SK-N-SH (cell line): ENCODE measurements at regions not wholly inside any gene's neighbourhood (a gene's known extent, or its start where the extent isn't known, plus 50 kb on each side); places are given as distances from the start of the nearest gene placed in this dataset.

Experiments
- CTCF ChIA-PET: fragments of 300-600, 350-600 bp; formaldehyde crosslinking; extraction: SDS; loops from one replicate; lab custom pipeline; 2021; lab: Yijun Ruan, JAX
- POLR2A ChIA-PET: fragments of 350-600 bp; sonication (Branson Sonifier 250); formaldehyde crosslinking; extraction: SDS; loops from one replicate; lab custom pipeline; 2020; ENCODE audit warnings: antibody characterized with exemption, inconsistent platforms; lab: Yijun Ruan, JAX
- DNase-seq: peaks from one replicate; pipeline ENCODE4 v3.0.0; 2012
- H2AFZ ChIP-seq: fragments of 200-600 bp; sonication (generic); 2 replicates; pipeline ENCODE4 v1.8.1; 2016; ENCODE audit warnings: antibody characterized with exemption, mild to moderate bottlenecking, low read depth
- H3F3A ChIP-seq: fragments of 200-600 bp; sonication (generic); replicated peaks from 2 replicates; pipeline ENCODE3; 2016; ENCODE audit warnings: antibody characterized with exemption, mild to moderate bottlenecking; ENCODE audit not compliant: insufficient read depth
- H3K27ac ChIP-seq, 2 experiments: fragments of 200-500 bp in 1 of 2; fragments of 200-600 bp in 1 of 2; sonication (Bioruptor generic) in 1 of 2; sonication (generic), shearing (Covaris generic) in 1 of 2; 2 replicates each; pipeline versions ENCODE4 v1.5.1 to v1.6.1; 2014 to 2016; ENCODE audit warnings: low read depth in 2 of 2, inconsistent platforms in 1 of 2, low read length in 1 of 2, mild to moderate bottlenecking in 1 of 2, mixed read lengths in 1 of 2
- H3K27me3 ChIP-seq: fragments of 200-600 bp; sonication (generic), shearing (Covaris generic); 2 replicates; pipeline ENCODE4 v1.6.1; 2016; ENCODE audit warnings: mixed run types; ENCODE audit not compliant: insufficient read depth
- H3K36me3 ChIP-seq, 2 experiments: fragments of 200-500 bp in 1 of 2; fragments of 200-600 bp in 1 of 2; sonication (Bioruptor generic) in 1 of 2; sonication (generic) in 1 of 2; replicated peaks in 1 of 2; 2 replicates each; pipeline versions ENCODE3 to v1.5.1; 2014 to 2016; ENCODE audit warnings: low read length in 1 of 2, mild to moderate bottlenecking in 1 of 2; ENCODE audit not compliant: insufficient read depth in 2 of 2, control insufficient read depth in 1 of 2
- H3K4me1 ChIP-seq, 2 experiments: fragments of 200-500 bp in 1 of 2; fragments of 200-600 bp in 1 of 2; sonication (Bioruptor generic) in 1 of 2; sonication (generic), shearing (Covaris generic) in 1 of 2; 2 replicates each; pipeline versions ENCODE4 v1.5.1 to v1.6.1; 2014 to 2016; ENCODE audit warnings: low read depth in 1 of 2, low read length in 1 of 2, mixed run types in 1 of 2; ENCODE audit not compliant: insufficient read depth in 2 of 2, control insufficient read depth in 1 of 2
- H3K4me2 ChIP-seq: fragments of 200-600 bp; sonication (generic), shearing (Covaris generic); 2 replicates; pipeline ENCODE4 v1.6.1; 2017; ENCODE audit warnings: mixed run types
- H3K4me3 ChIP-seq, 2 experiments: fragments of 200-500 bp in 1 of 2; fragments of 200-600 bp in 1 of 2; sonication (Bioruptor generic) in 1 of 2; sonication (generic), shearing (Covaris generic) in 1 of 2; 2 replicates each; pipeline versions ENCODE4 v1.5.1 to v1.8.1; 2014 to 2016; ENCODE audit warnings: low read depth in 2 of 2, inconsistent platforms in 1 of 2, low read length in 1 of 2, mild to moderate bottlenecking in 1 of 2, mixed read lengths in 1 of 2, moderate library complexity in 1 of 2
- H3K79me2 ChIP-seq: fragments of 200-600 bp; sonication (generic); 2 replicates; pipeline ENCODE4 v1.8.1; 2017; ENCODE audit warnings: mild to moderate bottlenecking; ENCODE audit not compliant: insufficient read depth
- H3K9ac ChIP-seq: fragments of 200-600 bp; sonication (generic); 2 replicates; pipeline ENCODE4 v1.6.1; 2017; ENCODE audit warnings: mixed run types
- H3K9me2 ChIP-seq: fragments of 200-600 bp; sonication (generic); 2 replicates; pipeline ENCODE4 v1.6.1; 2017; ENCODE audit warnings: mixed run types
- H3K9me3 ChIP-seq: fragments of 200-600 bp; sonication (generic); 2 replicates; pipeline ENCODE4 v1.6.1; 2017; ENCODE audit warnings: mixed run types, mild to moderate bottlenecking, moderate library complexity
- H4K20me1 ChIP-seq: fragments of 200-600 bp; sonication (generic); 2 replicates; pipeline ENCODE4 v1.6.1; 2017; ENCODE audit warnings: mild to moderate bottlenecking, mixed run types; ENCODE audit not compliant: insufficient read depth
- ELF1 ChIP-seq: IDR thresholded peaks from 2 replicates; pipeline ENCODE4 v1.4.0; 2012
- EP300 ChIP-seq, 2 experiments: IDR thresholded peaks; 2 replicates each; pipeline versions ENCODE4 v1.4.0 to v1.6.1; 2012; ENCODE audit warnings: borderline replicate concordance in 1 of 2, low read depth in 1 of 2, low read length in 1 of 2
- EZH2phosphoT487 ChIP-seq: fragments of 200-600 bp; sonication (generic); IDR thresholded peaks from 2 replicates; pipeline ENCODE4 v1.6.1; 2017; ENCODE audit warnings: low read depth, mixed run types, mild to moderate bottlenecking, antibody characterized with exemption, moderate library complexity, borderline replicate concordance
- FOXM1 ChIP-seq: IDR thresholded peaks from 2 replicates; pipeline ENCODE4 v1.4.0; 2012; ENCODE audit warnings: low read depth, mild to moderate bottlenecking
- GABPA ChIP-seq: IDR thresholded peaks from 2 replicates; pipeline ENCODE4 v1.4.0; 2012; ENCODE audit warnings: low read depth, mild to moderate bottlenecking
- JUND ChIP-seq: IDR thresholded peaks from 2 replicates; pipeline ENCODE4 v1.4.0; 2012
- MAX ChIP-seq: IDR thresholded peaks from 2 replicates; pipeline ENCODE4 v1.4.0; 2012; ENCODE audit warnings: low read depth
- MEF2A ChIP-seq: IDR thresholded peaks from 2 replicates; pipeline ENCODE4 v1.4.0; 2012; ENCODE audit warnings: low read depth, borderline replicate concordance
- MXI1 ChIP-seq: IDR thresholded peaks from 2 replicates; pipeline ENCODE4 v1.6.1; 2012; ENCODE audit warnings: mild to moderate bottlenecking, low read depth, low read length, improper control_type of control experiment
- NFIC ChIP-seq: IDR thresholded peaks from 2 replicates; pipeline ENCODE4 v1.4.0; 2012; ENCODE audit warnings: borderline replicate concordance
- NRF1 ChIP-seq: IDR thresholded peaks from 2 replicates; pipeline ENCODE4 v1.6.1; 2012; ENCODE audit warnings: low read depth, mild to moderate bottlenecking, low read length
- PBX3 ChIP-seq: IDR thresholded peaks from 2 replicates; pipeline ENCODE4; 2012
- RAD21 ChIP-seq: IDR thresholded peaks from 2 replicates; pipeline ENCODE4 v1.6.1; 2012; ENCODE audit warnings: mild to moderate bottlenecking, low read length
- RFX5 ChIP-seq: IDR thresholded peaks from 2 replicates; pipeline ENCODE4 v1.6.1; 2012; ENCODE audit warnings: mild to moderate bottlenecking, improper control_type of control experiment, low read length
- RXRA ChIP-seq: IDR thresholded peaks from 2 replicates; pipeline ENCODE4 v1.4.0; 2012; ENCODE audit warnings: low read depth, mild to moderate bottlenecking, borderline replicate concordance
- SIN3A ChIP-seq: IDR thresholded peaks from 2 replicates; pipeline ENCODE4 v1.6.1; 2012; ENCODE audit warnings: low read depth, mild to moderate bottlenecking, low read length, moderate library complexity, borderline replicate concordance
- TCF12 ChIP-seq: IDR thresholded peaks from 2 replicates; pipeline ENCODE4 v1.4.0; 2012
- TEAD4 ChIP-seq: IDR thresholded peaks from 2 replicates; pipeline ENCODE4 v1.4.0; 2012; ENCODE audit warnings: mild to moderate bottlenecking, borderline replicate concordance; ENCODE audit not compliant: insufficient read depth
- USF1 ChIP-seq: IDR thresholded peaks from 2 replicates; pipeline ENCODE4 v1.4.0; 2012; ENCODE audit warnings: low read depth, borderline replicate concordance
- USF2 ChIP-seq: fragments of 150-350 bp; IDR thresholded peaks from 2 replicates; pipeline ENCODE4 v1.6.1; 2017; ENCODE audit warnings: antibody characterized with exemption, low read length, low read depth, borderline replicate concordance
- ZBTB33 ChIP-seq: IDR thresholded peaks from 2 replicates; pipeline ENCODE4 v1.4.0; 2012; ENCODE audit warnings: low read depth, borderline replicate concordance
- WGBS: methylation state at CpG from one replicate; pipeline ENCODE4 v1.1.6; 2017; ENCODE audit warnings: low lambda C conversion rate; 5-methylcytosine and 5-hydroxymethylcytosine counted together

- Histone ChIP-seq H3K9ac (no peak overlapping the region), H3K27ac (no peak overlapping the region), H2AFZ (no peak overlapping the region), H3K27me3 (no peaks in the 10 kb centered on the region), H3K9me2 (no peaks in the 10 kb centered on the region)
- TF ChIP-seq ZBTB33 (no peak), MEF2A (no peak), EZH2phosphoT487 (no peak), RAD21 (no peak), PBX3 (no peak), TEAD4 (no peak), RFX5 (no peak), NRF1 (no peak)
- TF ChIP-seq, all 33 proteins: peak for 0
- ChIA-PET POLR2A (no interaction called here), CTCF (no interaction called here)
- Histone ChIP-seq H3K4me2 (no peak overlapping the region), H3K4me3 (no peak overlapping the region), H3K9me3 (no peaks in the 10 kb centered on the region), H3K36me3 (no peaks in the 10 kb centered on the region), H3F3A (no peaks in the 10 kb centered on the region), H3K4me1 (no peaks in the 10 kb centered on the region), H3K79me2 (no peaks in the 10 kb centered on the region), H4K20me1 (no peaks in the 10 kb centered on the region)
- DNase-seq = no peak
- WGBS = 4% methylated on average over 1 of the region's 1 CpG
Measured at GRCh38 chr2:221070106-221070505, 502.0 kb downstream of the EPHA4 start.

- no peak for DNase-seq
- POLR2A ChIA-PET = no interaction called here
- Histone ChIP-seq H3K4me2 (no peak overlapping the region), H2AFZ (no peak overlapping the region), H3K79me2 (no peaks in the 10 kb centered on the region), H3K9me3 (no peaks in the 10 kb centered on the region), H3K4me3 (no peak overlapping the region), H3F3A (no peaks in the 10 kb centered on the region), H3K27ac (no peak overlapping the region)
- WGBS = 0% methylated on average over 4 of the region's 4 CpGs
- TF ChIP-seq EP300 (IDR thresholded peaks at IDR 0.05; ENCODE audit: borderline replicate concordance in 1 of 2, low read depth in 1 of 2, low read length in 1 of 2) (no peak), RFX5 (no peak), ZBTB33 (no peak), ELF1 (no peak), EZH2phosphoT487 (no peak), TEAD4 (no peak), USF2 (no peak), FOXM1 (no peak), NRF1 (no peak), RAD21 (no peak), RXRA (no peak), SIN3A (no peak), JUND (no peak), TCF12 (no peak), USF1 (no peak), NFIC (no peak), MXI1 (no peak), GABPA (no peak), MAX (no peak)
- TF ChIP-seq, all 33 proteins: peak for 0
- Histone ChIP-seq H4K20me1 (no peaks in the 10 kb centered on the region), H3K4me1 (no peaks in the 10 kb centered on the region), H3K36me3 (no peaks in the 10 kb centered on the region), H3K9me2 (no peaks in the 10 kb centered on the region), H3K9ac (no peak overlapping the region), H3K27me3 (no peaks in the 10 kb centered on the region)
- CTCF ChIA-PET = no interaction called here
Measured at GRCh38 chr2:221073326-221074049, 498.6 kb downstream of the EPHA4 start.
